Gastroesophageal sphincter (tissue), 3 donors: ENCODE measurements at regions not wholly inside any gene's neighbourhood (a gene's known extent, or its start where the extent isn't known, plus 50 kb on each side); places are given as distances from the start of the nearest gene placed in this dataset.

Experiments used
- EP300 ChIP-seq: sonication (generic); formaldehyde crosslinking; IDR thresholded peaks from one replicate; pipeline ENCODE4 v1.6.1; 2017; ENCODE audit warnings: antibody characterized with exemption, mild to moderate bottlenecking
- TF ChIP-seq, protein P1 (sequence below), 4 experiments: fragments of 200-600 bp in 2 of 4; fragments of 450-650 bp in 2 of 4; sonication (generic) in 1 of 4; IDR thresholded peaks; one replicate each; pipeline ENCODE4 v1.5.1; 2017 to 2019; ENCODE audit warnings: antibody characterized with exemption in 4 of 4, mild to moderate bottlenecking in 2 of 4, moderate library complexity in 2 of 4

DNA sequence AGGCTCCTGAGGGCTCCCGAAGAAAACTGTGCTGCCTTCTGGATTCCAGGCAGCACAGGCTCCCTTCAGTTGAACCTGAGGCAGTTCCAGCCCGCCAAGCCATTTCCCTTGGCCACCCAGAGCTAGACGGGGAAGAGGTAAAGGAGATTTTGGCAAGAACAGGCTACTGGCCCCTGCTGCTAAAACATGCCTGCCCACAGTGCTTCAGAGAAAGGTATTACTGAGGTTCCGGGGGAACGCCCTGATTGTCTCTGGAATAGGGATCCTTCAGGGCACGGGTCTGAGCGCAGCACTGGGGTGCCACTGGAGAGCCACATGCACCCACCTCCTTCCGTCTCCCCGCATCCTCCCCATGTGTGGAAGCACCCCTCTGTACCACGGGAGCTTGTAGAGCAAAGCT lies 247.4 kb downstream of the BAMBI start:
- TF ChIP-seq, protein P1, sequence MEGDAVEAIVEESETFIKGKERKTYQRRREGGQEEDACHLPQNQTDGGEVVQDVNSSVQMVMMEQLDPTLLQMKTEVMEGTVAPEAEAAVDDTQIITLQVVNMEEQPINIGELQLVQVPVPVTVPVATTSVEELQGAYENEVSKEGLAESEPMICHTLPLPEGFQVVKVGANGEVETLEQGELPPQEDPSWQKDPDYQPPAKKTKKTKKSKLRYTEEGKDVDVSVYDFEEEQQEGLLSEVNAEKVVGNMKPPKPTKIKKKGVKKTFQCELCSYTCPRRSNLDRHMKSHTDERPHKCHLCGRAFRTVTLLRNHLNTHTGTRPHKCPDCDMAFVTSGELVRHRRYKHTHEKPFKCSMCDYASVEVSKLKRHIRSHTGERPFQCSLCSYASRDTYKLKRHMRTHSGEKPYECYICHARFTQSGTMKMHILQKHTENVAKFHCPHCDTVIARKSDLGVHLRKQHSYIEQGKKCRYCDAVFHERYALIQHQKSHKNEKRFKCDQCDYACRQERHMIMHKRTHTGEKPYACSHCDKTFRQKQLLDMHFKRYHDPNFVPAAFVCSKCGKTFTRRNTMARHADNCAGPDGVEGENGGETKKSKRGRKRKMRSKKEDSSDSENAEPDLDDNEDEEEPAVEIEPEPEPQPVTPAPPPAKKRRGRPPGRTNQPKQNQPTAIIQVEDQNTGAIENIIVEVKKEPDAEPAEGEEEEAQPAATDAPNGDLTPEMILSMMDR (IDR thresholded peaks at IDR 0.05) = no peak
- no peak for TF ChIP-seq EP300
